GM18520 (cell line): ENCODE measurements at regions not wholly inside any gene's neighbourhood (a gene's known extent, or its start where the extent isn't known, plus 50 kb on each side); places are given as distances from the start of the nearest gene placed in this dataset.
"Not testable (repeated sequence)": the region's sequence is repeated elsewhere in the genome, so short reads cannot be mapped to it uniquely, and the experiment has no call there.

Source experiments
- ATAC-seq: cut with Tn5 transposase; IDR thresholded peaks from one replicate; pipeline ENCODE4 v1.9.1; 2021; ENCODE audit not compliant: unreplicated experiment

- ATAC-seq = no peak
These were observed 116.4 kb upstream of the SEM1 start for GRCh38 chr7:96826089-96826488.

GRCh38 chr7:96827701-96828100 is 118.1 kb upstream of the SEM1 start:
- no peak for ATAC-seq

GRCh38 chr7:96829121-96829520 is 119.5 kb upstream of the SEM1 start:
- ATAC-seq = not testable (repeated sequence)

GRCh38 chr7:96831446-96831845 is 121.8 kb upstream of the SEM1 start:
- ATAC-seq = no peak

- ATAC-seq = no peak
These were observed 122.5 kb upstream of the SEM1 start for GRCh38 chr7:96832092-96832662.

- no peak for ATAC-seq
These were observed 124.2 kb upstream of the SEM1 start for GRCh38 chr7:96833676-96834453.

- ATAC-seq = no peak
These were observed 126.8 kb upstream of the SEM1 start for GRCh38 chr7:96836456-96836855.

- peak; percentile 98 for ATAC-seq
These were observed 127.9 kb upstream of the SEM1 start for GRCh38 chr7:96837593-96837992.

- ATAC-seq = no peak
These were observed 128.8 kb upstream of the SEM1 start for GRCh38 chr7:96838481-96838880.

GRCh38 chr7:96855139-96855538 is 145.5 kb upstream of the SEM1 start:
- no peak for ATAC-seq

GRCh38 chr7:96855691-96856090 is 146.0 kb upstream of the SEM1 start:
- no peak for ATAC-seq

GRCh38 chr7:96869538-96869937 is 135.8 kb upstream of the DLX6 start:
- ATAC-seq = no peak

GRCh38 chr7:96870185-96870584 is 135.2 kb upstream of the DLX6 start:
- no peak for ATAC-seq

GRCh38 chr7:96870934-96871333 is 134.4 kb upstream of the DLX6 start:
- no peak for ATAC-seq

- ATAC-seq = no peak
These were observed 117.9 kb upstream of the DLX6 start for GRCh38 chr7:96887426-96887825.

- ATAC-seq = no peak
These were observed 106.2 kb upstream of the DLX6 start for GRCh38 chr7:96899108-96899507.

GRCh38 chr7:96901822-96902445 is 103.4 kb upstream of the DLX6 start:
- ATAC-seq = no peak

- ATAC-seq = no peak
These were observed 101.4 kb upstream of the DLX6 start for GRCh38 chr7:96903906-96904305.

- ATAC-seq = no peak
These were observed 94.9 kb upstream of the DLX6 start for GRCh38 chr7:96910486-96910885.

GRCh38 chr7:96915029-96915428 is 90.3 kb upstream of the DLX6 start:
- no peak for ATAC-seq

GRCh38 chr7:96920064-96920463 is 85.3 kb upstream of the DLX6 start:
- no peak for ATAC-seq

GRCh38 chr7:96920713-96921112 is 84.6 kb upstream of the DLX6 start:
- ATAC-seq = no peak
